HG03354 (cell line): ENCODE measurements at regions not wholly inside any gene's neighbourhood (a gene's known extent, or its start where the extent isn't known, plus 50 kb on each side); places are given as distances from the start of the nearest gene placed in this dataset.
"Not testable (repeated sequence)": the region's sequence is repeated elsewhere in the genome, so short reads cannot be mapped to it uniquely, and the experiment has no call there.

Experiments
- ATAC-seq: cut with Tn5 transposase; IDR thresholded peaks from one replicate; pipeline ENCODE4 v1.9.1; 2021; ENCODE audit warnings: mild to moderate bottlenecking; ENCODE audit not compliant: unreplicated experiment, poor library complexity, severe bottlenecking

DNA sequence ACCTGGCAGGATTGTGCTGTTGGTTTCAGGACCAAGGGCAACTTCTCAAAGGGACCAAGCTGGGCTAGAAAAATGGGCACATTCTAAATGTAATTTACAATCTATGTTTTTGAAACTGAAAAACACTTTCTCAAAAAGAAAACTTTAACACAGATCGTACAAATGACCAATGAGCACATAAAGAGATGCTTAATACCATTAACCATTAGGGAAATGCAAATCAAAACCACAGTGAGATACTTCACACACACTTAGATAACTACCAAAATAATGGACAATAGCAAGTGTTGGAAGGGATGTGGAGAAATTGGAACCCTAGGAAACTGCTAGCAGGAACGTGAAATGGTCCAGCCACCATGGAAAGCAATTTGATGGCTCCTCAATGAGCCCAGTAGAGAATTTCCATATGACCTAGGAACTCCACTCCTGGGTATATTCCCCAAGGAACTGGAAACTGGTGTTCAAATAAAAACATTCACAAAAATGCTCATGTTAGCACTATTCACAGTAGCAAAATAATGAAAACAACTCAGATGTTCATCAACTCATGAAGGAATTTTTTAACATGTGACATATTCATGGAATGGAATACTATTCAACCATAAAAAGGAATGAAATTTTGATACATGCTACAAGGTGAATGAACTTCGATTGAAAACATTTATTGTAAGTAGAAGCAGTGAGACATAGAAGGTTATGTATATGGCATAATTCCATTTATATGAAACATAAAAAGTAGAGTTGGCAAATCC lies 288.3 kb upstream of the NR2F2 start:
- ATAC-seq = no peak

DNA sequence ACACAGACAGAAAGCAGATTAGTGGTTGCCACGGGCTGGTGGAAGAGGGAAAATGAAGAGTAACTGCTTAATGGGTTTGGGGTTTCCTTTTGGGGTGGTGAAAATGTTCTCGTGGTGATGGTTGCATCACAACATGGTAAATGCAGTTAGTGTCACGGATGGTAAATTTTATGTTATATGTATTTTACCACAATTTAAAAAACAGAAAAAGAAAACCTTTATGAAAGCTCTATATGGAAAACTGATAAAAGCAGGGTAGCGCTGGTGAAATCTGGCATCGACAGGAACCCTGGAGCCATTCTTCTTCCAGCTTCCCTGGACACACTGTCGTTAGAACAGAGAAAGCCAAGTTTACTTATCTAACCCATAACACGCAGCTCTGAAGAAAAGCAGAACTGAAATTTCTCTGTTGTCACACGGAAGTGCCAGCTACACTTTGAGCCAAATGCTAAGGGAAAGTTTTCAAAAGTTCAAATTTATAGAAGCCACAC lies 287.7 kb upstream of the NR2F2 start:
- peak; percentile 88 for ATAC-seq

GRCh38 chr15:96043591-96044171 lies 286.8 kb upstream of the NR2F2 start:
- no peak for ATAC-seq

- no peak for ATAC-seq
Observed at GRCh38 chr15:96046620-96047240, 283.8 kb upstream of the NR2F2 start.

DNA sequence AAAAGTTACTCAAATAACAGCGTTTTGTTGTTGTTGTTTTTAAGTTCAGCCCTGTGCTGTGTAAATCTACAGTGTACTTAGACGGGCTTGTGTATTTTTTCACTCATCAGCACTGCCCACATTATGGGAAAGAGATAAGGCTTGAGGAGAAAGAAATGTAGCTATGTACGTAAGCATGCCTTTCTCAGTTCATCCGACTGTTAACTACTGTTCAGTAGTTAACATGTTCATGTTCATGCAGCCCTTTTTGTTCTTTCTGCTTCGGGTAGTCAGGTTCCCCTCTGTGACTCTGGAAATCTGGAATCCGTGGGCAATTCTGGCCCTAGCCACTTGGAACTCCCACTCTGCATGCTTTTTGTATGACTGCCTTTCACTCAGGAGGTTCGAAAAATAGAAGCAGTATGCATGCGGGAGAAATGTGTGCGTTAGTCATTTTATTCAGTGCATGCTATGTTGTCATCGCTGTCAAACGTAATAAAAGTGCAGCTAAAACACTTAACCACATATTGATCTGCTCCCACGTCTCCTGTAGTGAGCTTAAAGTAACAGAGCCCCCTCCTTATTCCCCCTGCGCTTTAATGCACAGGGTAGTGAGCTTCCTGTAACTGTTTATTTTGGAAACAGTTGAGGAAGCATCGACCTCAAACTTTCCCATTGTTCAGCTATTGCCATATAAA lies 283.1 kb upstream of the NR2F2 start:
- no peak for ATAC-seq

DNA sequence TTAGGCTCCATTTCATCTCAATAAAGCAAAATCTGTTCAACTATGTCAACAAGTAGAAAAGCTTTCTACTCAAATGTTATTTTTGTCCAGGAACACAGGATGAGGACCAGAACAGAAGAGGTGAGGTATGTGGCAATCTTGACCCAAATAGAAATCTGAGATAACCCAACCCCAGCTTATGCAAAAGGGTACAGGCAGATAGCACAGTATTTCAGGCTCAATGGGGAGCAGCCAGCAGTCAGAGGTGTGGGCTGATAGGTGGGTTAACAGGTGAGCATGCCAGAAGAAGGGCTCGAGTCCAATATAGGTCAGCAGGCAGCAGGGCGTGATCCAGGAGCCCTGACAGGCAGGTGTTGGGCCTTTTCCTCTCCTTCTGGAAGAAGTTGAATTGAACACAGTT lies 281.2 kb upstream of the NR2F2 start:
- no peak for ATAC-seq

GRCh38 chr15:96049766-96050165 lies 280.7 kb upstream of the NR2F2 start:
- no peak for ATAC-seq

- no peak for ATAC-seq
Observed at GRCh38 chr15:96051598-96051997, 278.9 kb upstream of the NR2F2 start.

DNA sequence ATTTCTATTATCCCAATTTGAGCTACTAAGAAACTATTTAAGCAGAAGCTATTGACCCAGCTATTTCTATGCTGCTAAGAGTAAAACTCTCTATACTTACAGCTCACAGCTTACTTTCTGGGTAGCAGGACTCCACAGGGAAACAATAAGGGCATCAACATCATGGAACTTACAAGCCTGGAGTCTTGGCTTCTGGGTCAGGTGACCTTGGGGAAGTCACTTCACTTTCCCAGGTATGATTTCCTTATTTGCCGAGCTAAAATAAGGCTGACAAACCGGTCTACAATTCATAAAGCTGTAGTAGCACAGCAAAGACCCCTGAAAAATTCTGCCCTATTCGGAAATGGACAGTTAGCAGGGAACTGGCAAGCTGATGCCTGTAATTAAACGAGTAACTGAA lies 278.3 kb upstream of the NR2F2 start:
- ATAC-seq = no peak

GRCh38 chr15:96052572-96053030 lies 277.9 kb upstream of the NR2F2 start:
- peak; percentile 40 for ATAC-seq

GRCh38 chr15:96053031-96053780 lies 277.3 kb upstream of the NR2F2 start:
- ATAC-seq = peak; percentile 26

GRCh38 chr15:96053781-96054428 lies 276.6 kb upstream of the NR2F2 start:
- peak; percentile 21 for ATAC-seq

- no peak for ATAC-seq
Observed at GRCh38 chr15:96054621-96055020, 275.9 kb upstream of the NR2F2 start.

GRCh38 chr15:96058103-96058851 lies 272.2 kb upstream of the NR2F2 start:
- ATAC-seq = peak; percentile 78

- ATAC-seq = not testable (repeated sequence)
Observed at GRCh38 chr15:96058852-96059103, 271.7 kb upstream of the NR2F2 start.

- not testable (repeated sequence) for ATAC-seq
Observed at GRCh38 chr15:96060591-96060990, 269.9 kb upstream of the NR2F2 start.

- no peak for ATAC-seq
Observed at GRCh38 chr15:96064351-96064756, 266.1 kb upstream of the NR2F2 start.

- no peak for ATAC-seq
Observed at GRCh38 chr15:96066126-96066525, 264.4 kb upstream of the NR2F2 start.
